ENCODE measurements at regions not wholly inside any gene's neighbourhood (a gene's known extent, or its start where the extent isn't known, plus 50 kb on each side); places are given as distances from the start of the nearest gene placed in this dataset.

- TF ChIP-seq CTCF (IDR thresholded peaks at IDR 0.05) = no peak
- no peak for TF ChIP-seq POLR2A (IDR thresholded peaks at IDR 0.05)
These were observed 113.9 kb upstream of the UBL3 start for GRCh38 chr13:29964181-29964845.
